Astrocyte of the cerebellum (primary cell): ENCODE measurements at regions not wholly inside any gene's neighbourhood (a gene's known extent, or its start where the extent isn't known, plus 50 kb on each side); places are given as distances from the start of the nearest gene placed in this dataset.

Experiments
- DNase-seq: peaks from one replicate; pipeline ENCODE4 v3.0.0-alpha.2; 2011; ENCODE audit warnings: low read depth
- H3K4me3 ChIP-seq: 2 replicates; pipeline ENCODE4 v1.5.1; 2011; ENCODE audit warnings: mild to moderate bottlenecking, low read depth, low read length, moderate library complexity
- in situ Hi-C: cut with HindIII; loops from 2 replicates; pipeline ENCODE4 v1.10.0; 2017; ENCODE audit warnings: low sequenced_read_pairs
- TF ChIP-seq, protein P1 (sequence below): IDR thresholded peaks from 2 replicates; pipeline ENCODE4 v1.5.1; 2012; ENCODE audit warnings: low read length, low read depth, moderate library complexity, mild to moderate bottlenecking; ENCODE audit errors: missing control alignments

DNA sequence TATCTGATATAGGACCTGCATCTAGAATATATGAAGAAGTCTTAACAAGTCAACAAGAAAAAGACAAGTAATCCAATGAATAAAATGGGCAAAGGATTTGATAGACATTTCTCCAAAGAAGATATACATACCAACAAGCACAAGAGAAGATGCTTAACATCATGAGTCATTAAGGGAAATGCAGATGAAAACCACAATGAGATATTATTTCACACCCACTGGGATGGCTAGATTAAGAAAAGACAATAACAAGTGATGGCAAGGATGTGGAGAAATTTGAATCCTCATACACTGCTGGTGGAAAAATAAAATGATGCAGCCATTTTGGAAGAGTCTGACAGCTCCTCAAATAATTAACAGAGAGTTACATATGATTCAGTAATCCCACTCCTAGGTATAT, 502.6 kb downstream of the FUT8 start:
- TF ChIP-seq, protein P1, sequence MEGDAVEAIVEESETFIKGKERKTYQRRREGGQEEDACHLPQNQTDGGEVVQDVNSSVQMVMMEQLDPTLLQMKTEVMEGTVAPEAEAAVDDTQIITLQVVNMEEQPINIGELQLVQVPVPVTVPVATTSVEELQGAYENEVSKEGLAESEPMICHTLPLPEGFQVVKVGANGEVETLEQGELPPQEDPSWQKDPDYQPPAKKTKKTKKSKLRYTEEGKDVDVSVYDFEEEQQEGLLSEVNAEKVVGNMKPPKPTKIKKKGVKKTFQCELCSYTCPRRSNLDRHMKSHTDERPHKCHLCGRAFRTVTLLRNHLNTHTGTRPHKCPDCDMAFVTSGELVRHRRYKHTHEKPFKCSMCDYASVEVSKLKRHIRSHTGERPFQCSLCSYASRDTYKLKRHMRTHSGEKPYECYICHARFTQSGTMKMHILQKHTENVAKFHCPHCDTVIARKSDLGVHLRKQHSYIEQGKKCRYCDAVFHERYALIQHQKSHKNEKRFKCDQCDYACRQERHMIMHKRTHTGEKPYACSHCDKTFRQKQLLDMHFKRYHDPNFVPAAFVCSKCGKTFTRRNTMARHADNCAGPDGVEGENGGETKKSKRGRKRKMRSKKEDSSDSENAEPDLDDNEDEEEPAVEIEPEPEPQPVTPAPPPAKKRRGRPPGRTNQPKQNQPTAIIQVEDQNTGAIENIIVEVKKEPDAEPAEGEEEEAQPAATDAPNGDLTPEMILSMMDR = no peak
- no peak for DNase-seq
- in situ Hi-C loops = no loop called here
- H3K4me3 ChIP-seq = no peak overlapping the region

DNA sequence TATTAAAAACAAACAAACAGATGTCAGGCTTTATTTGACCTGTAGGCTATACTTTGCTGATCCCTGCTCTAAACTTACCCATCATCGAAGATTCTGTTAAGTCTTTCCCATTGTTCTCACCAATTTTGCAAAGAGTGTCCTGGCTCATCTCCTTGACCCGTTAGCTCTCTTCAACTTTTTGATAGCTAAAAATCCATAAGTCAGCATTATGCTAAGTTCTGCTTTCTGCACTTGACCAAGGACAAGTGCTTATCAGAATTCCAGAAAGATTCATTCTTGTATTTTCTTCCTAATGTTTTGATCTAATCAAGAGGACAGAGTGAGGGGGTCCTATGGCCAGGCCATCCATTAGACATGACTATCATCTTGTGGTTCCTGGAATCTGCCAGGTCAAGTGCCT, 503.5 kb downstream of the FUT8 start:
- TF ChIP-seq, protein P1 = no peak
- H3K4me3 ChIP-seq = no peak overlapping the region
- no peak for DNase-seq
- in situ Hi-C loops = no loop called here

DNA sequence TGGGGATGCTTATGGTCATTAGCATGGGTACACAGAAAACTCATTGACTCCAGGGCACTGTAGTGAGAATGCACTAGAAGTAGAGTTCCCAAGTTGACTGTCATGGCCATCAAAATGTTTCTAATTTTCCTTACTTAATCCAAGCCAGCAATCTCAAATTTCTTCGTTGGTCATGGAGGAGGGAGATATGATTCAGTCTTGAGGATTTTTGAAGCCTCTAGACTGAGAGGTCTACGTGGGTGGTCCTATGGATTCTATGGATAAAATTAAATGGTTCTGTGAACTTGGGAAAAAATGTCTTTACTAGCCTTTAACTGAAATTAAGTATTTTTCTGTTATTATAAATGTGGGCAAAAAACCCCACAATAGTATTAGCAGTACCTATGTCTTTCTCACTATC, 508.5 kb downstream of the FUT8 start:
- DNase-seq = no peak
- in situ Hi-C loops = no loop called here
- no peak overlapping the region for H3K4me3 ChIP-seq
- TF ChIP-seq, protein P1 = no peak

DNA sequence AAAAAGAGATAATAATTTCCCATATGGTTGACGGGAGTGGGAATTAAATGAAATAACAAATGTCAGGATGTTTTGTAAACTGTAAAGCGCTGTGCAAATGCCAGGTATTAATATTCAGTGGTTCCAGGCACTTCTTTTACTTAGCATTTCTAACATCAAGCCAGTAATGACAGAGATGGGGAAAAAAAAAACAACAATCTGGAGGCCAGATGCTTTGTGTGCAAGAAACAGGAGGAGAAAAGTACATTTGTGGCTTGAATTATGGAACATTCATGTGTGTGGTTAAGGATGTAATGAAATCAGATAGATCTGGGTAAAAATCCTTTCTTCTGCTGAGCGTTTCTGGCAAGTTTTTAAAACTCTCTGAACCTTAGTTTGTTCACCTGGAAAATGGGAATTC, 509.6 kb downstream of the FUT8 start:
- in situ Hi-C loops = no loop called here
- TF ChIP-seq, protein P1 = no peak
- H3K4me3 ChIP-seq = no peak overlapping the region
- no peak for DNase-seq

DNA sequence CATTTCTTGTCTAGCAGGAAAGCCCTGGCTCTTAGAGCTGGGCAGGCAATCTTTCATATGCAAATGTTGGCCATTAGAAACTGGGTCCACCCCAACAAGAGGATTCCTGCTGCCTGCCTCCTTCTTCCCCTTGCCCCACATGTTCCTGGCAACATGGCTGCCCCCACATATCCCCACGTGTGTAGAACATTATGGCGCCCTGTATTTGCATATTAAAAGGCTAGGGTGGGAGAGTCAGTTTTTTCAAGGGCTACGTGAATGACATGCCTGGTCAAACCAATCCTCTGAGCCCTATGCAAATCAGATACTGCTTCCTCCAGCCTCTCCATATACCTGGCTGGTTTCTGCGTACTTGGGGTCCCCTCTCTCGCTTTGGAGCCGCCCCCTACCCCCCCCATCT, 514.0 kb downstream of the FUT8 start:
- DNase-seq = no peak
- TF ChIP-seq, protein P1 = no peak
- no peak overlapping the region for H3K4me3 ChIP-seq
- in situ Hi-C loops = no loop called here

DNA sequence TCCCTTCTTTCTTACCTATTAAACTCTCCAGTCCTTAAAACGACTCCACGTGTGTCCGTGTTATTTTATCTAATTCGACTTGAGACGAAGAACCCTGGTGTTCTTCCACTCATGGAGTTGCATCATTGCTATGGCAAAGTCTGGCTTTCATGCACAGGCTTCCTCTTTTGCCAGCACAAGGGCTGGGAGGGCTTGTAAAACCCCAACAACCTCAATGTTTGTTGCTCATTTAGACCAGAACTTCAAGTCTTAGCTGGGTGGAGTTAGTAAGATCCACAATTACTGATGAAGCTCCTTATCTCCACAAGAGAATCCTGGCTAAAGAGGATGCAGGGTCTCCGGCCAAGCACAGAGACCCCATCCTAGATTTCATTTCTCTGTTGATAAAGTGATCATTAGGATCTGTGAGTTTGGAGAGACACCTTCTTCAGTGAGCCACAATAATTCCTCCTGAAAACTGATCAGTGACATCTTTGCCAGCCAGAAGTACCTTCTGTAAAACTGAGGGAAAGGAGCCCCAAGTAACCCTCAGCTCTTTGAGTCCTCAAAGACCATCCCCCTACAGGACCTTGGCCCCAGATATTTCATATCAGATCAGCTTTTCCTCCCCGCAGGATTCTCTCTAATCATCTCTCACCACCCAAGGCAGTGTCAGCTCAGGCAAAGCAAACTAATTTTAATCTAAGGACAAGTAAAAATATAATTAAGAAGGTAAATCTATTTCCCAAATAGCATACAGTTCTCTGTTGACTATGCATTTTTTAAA, 514.6 kb downstream of the FUT8 start:
- no peak for DNase-seq
- TF ChIP-seq, protein P1 = no peak
- H3K4me3 ChIP-seq = no peak overlapping the region
- in situ Hi-C loops = no loop called here
